ENCODE measurements at regions not wholly inside any gene's neighbourhood (a gene's known extent, or its start where the extent isn't known, plus 50 kb on each side); places are given as distances from the start of the nearest gene placed in this dataset.

- DNase-seq (ENCODE audit: low read depth): no peak
These were observed 52.0 kb upstream of the OSBPL8 start for GRCh38 chr12:76611533-76611932.

GRCh38 chr12:76614364-76614763, 54.8 kb upstream of the OSBPL8 start:
- no peak for DNase-seq (ENCODE audit: low read depth)

GRCh38 chr12:76618031-76618430, 58.5 kb upstream of the OSBPL8 start:
- DNase-seq (ENCODE audit: low read depth): no peak

GRCh38 chr12:76621582-76622024, 62.0 kb upstream of the OSBPL8 start:
- peak; percentile 49 for DNase-seq (ENCODE audit: low read depth)

- DNase-seq (ENCODE audit: low read depth): no peak
These were observed 62.8 kb upstream of the OSBPL8 start for GRCh38 chr12:76622351-76622750.

GRCh38 chr12:76622915-76623314, 63.3 kb upstream of the OSBPL8 start:
- DNase-seq (ENCODE audit: low read depth): no peak

- no peak for DNase-seq (ENCODE audit: low read depth)
These were observed 64.4 kb upstream of the OSBPL8 start for GRCh38 chr12:76623931-76624330.

- no peak for DNase-seq (ENCODE audit: low read depth)
These were observed 68.0 kb upstream of the OSBPL8 start for GRCh38 chr12:76627346-76628135.

- DNase-seq (ENCODE audit: low read depth): no peak
These were observed 69.2 kb upstream of the OSBPL8 start for GRCh38 chr12:76628745-76629144.

- no peak for DNase-seq (ENCODE audit: low read depth)
These were observed 72.2 kb upstream of the OSBPL8 start for GRCh38 chr12:76631741-76632140.

GRCh38 chr12:76633415-76633814, 73.8 kb upstream of the OSBPL8 start:
- DNase-seq (ENCODE audit: low read depth): no peak

GRCh38 chr12:76634133-76634532, 74.6 kb upstream of the OSBPL8 start:
- DNase-seq (ENCODE audit: low read depth): no peak

- no peak for DNase-seq (ENCODE audit: low read depth)
These were observed 76.6 kb upstream of the OSBPL8 start for GRCh38 chr12:76636121-76636692.

- DNase-seq (ENCODE audit: low read depth): no peak
These were observed 78.2 kb upstream of the OSBPL8 start for GRCh38 chr12:76637807-76638206.

- no peak for DNase-seq (ENCODE audit: low read depth)
These were observed 80.1 kb upstream of the OSBPL8 start for GRCh38 chr12:76639646-76640045.

- no peak for DNase-seq (ENCODE audit: low read depth)
These were observed 81.5 kb upstream of the OSBPL8 start for GRCh38 chr12:76641073-76641472.

GRCh38 chr12:76641961-76642360, 82.4 kb upstream of the OSBPL8 start:
- no peak for DNase-seq (ENCODE audit: low read depth)

GRCh38 chr12:76643438-76643837, 83.9 kb upstream of the OSBPL8 start:
- no peak for DNase-seq (ENCODE audit: low read depth)

- no peak for DNase-seq (ENCODE audit: low read depth)
These were observed 85.4 kb upstream of the OSBPL8 start for GRCh38 chr12:76644950-76645349.

- DNase-seq (ENCODE audit: low read depth): no peak
These were observed 86.4 kb upstream of the OSBPL8 start for GRCh38 chr12:76645934-76646333.

GRCh38 chr12:76646366-76646765, 86.8 kb upstream of the OSBPL8 start:
- no peak for DNase-seq (ENCODE audit: low read depth)

GRCh38 chr12:76649099-76649498, 89.5 kb upstream of the OSBPL8 start:
- no peak for DNase-seq (ENCODE audit: low read depth)

GRCh38 chr12:76652402-76652801, 92.8 kb upstream of the OSBPL8 start:
- DNase-seq (ENCODE audit: low read depth): no peak

GRCh38 chr12:76653342-76653741, 93.8 kb upstream of the OSBPL8 start:
- no peak for DNase-seq (ENCODE audit: low read depth)

Data from stimulated activated CD4-positive, alpha-beta T cell treated with anti-CD3 and anti-CD28 coated beads, Interleukin-2, amount 100 ng/mL, for 4 hours (primary cell).